Femur (tissue), 1 donor: ENCODE measurements at regions not wholly inside any gene's neighbourhood (a gene's known extent, or its start where the extent isn't known, plus 50 kb on each side); places are given as distances from the start of the nearest gene placed in this dataset.

ENCODE experiments used
- DNase-seq: peaks from one replicate; pipeline ENCODE4 v3.0.0-alpha.2; 2017

DNA sequence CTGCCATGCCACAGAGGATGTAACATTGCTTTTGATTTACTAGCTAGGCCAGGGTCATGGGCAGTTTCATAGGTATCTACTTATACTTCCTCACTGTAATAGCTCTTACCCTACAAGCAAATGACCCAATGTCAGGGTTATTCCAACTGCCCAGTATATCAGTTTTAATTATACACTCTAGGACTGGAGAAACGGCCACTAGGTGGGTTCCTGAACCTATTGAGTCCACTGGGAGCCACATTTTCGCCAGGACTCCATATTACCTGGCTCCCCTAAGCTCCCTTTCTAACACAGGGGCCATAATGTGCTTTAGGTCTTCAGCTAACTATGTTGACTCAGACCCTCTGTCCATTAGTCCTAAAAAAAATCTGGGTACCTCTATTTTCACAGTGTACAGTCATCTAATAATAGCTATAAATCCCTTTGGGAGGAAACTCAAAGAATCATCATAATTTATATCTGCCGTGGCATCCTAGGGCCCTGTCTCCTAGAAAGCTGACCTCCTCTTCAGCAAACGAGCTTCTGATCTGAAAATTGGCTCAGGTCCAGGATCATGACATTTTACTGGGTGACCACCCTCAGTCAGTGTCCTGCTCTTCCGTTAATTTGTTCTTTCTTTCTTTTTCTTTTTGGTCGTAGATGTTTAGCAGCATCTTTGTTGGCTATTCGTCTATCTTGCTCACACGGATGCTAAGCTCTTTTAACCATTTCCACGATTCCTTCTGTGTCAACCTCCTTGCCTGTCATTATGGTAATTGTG is 244.3 kb downstream of the FAM76B start:
- DNase-seq, result no peak

DNA sequence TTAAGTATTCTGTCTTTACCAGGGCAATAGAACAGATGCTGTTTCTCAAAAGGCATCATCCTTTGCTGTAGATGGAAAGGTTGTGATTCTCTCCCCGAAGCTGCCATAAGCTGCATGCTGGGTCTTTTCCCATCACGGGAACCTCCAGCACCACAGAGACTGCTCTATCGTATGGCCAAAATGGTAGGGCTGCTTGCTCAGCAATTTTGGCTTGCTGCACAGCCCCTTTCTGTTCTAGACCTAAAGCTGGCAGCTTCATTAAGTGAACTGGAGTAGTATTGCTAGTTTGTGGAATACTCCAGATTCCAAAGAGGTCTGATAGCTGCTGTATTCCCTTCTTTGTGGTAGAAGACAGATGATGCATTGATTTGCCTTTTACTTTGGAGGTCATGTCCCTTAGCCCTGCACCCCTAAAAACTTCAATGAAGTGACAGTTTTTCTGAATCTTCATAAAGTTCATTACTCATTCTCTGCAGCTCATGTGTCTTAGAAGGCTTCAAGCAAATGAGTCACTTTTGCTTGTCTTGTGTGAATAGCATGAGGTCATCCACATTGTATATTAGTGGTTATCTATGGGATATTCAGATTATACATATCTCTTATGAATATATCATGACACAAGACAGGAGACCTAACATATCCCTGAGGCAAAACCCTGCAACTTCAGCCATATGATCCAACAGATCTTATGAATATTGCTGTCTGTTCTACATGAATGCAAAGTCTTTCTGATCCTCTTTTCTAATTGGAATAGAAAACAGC is 245.3 kb downstream of the FAM76B start:
- DNase-seq, result no peak

DNA sequence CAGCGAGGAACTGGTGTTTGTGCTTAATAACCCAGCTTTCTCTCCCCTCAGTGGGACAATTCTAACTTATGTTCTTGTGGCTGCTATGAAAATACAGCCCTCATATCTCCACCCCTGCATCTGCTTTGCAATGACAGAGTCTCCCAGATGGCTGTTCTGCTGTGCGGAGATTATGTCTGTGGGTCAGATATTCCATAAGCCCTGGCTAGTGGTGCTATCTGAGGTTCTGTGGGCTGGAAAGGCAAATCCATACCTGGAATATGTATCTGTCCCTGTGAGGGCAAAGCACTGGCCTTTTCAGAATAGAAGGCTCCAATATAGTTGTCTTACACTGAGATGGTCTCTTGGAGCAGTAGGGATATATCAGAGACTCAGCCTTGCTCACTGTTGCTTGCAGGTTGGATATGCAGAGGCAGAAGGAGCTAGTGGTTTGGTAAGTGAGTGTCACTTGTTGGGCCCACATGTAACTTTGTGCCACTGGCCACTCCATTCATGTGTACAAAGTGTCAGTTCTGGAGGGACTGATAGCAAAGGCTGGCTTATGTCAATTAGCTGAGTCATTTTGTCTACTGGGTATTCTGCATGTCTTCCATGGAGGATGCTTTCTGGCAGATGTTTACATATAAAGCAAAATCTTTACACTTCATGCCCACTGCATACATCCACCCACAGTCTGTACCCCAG is 246.6 kb downstream of the FAM76B start:
- no peak for DNase-seq

DNA sequence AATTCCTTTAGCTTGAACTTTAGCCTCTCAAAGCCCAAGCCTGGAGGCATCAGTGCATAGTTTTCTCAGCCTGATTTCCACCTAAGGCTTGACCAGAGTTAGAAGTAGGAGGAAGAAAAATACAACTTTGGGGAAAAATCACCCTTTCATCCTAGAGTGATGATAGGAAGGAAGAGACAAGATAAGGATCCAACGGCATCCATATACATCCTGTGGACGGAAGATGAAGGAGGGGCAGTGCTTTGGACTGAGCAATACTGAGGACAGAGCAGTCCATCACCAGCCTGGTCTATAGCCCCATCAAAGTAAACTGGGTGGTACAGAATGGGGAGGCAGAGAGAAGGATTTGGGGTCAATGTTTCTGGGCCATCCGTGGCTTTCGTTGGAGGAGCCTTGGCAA is 247.9 kb downstream of the FAM76B start:
- no peak for DNase-seq

DNA sequence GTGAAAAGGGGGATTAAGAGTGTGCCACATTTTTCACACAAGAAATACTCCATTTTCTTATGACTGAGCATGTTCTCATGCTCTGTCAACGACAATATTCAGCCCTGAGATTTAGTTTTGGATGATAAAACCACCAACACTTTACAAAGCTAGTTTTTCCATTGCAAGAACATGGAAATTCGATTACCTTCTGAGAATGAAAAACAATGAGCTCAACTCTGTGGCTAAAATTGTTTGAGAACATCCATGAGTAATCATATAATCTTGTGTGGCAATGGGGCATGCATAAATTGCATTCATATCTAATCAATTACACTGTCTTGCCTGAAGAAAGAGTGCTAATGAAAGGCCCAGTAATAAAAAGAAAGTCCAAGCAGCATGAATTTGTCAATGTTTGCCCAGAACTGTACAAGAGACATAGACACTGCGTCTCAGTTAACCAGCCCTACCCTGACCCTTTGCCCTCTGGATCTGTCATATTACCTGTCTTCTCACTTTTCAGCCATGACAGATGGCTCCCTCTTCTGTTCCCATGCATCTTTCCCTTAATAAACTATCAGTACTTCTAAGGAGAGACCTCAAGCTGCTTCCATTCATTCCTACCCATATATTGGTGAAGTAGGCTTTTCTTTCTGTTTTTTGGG is 253.4 kb downstream of the FAM76B start:
- no peak for DNase-seq

DNA sequence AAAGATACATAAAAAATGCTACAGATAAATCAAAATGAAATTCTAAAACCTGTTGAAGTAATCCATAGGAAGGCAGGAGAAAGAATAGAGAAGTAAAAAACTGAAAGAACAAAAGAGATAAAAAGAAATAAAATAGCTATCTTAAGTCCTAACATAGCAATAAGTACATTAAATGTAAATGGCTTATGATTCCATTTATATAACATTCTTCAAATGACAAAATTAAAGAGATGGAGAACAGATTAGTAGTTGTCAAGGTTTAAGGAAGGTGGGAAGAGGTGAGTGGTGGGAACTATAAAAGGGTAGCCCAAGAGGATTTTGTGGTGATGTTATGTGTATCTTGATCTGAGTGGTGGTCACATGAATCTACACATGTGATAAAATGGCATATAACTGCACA is 254.8 kb downstream of the FAM76B start:
- DNase-seq, result no peak

DNA sequence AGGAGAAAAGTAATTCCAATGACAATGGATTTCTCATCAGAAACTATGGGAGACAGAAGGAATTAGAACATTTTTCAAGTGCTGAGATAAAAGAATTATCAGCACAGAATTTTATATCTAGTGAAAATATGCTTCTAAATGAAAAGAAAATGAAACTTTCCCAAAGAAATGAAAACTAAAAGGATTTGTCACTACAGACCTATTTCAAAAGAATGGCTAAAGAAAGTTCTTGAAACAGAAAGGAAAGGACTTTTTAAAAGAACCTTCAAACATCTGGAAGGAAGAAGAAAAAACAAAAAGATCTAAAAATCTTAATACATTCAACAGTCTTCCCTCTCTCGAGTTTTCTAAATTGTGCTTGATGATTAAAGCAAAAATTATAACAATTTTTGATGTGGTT is 255.4 kb downstream of the FAM76B start:
- no peak for DNase-seq

DNA sequence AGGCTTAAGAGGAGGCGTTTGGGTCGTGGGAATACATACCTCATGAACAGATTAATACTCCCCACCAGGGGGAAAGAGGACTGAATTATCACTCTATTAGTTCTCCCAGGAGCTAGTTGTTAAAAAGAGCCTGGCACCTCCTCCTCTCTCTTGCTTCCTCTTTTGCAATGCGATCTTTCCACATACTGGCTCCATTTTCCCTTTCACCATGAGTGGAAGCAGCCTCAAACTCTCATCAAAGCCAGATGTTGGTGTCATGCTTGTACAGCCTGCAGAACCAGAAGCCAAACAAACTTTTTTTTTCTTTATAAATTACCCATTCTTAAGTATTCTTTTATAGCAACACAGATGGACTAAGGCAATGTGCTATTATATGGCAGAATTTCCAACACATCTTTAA is 258.5 kb downstream of the FAM76B start:
- no peak for DNase-seq

DNA sequence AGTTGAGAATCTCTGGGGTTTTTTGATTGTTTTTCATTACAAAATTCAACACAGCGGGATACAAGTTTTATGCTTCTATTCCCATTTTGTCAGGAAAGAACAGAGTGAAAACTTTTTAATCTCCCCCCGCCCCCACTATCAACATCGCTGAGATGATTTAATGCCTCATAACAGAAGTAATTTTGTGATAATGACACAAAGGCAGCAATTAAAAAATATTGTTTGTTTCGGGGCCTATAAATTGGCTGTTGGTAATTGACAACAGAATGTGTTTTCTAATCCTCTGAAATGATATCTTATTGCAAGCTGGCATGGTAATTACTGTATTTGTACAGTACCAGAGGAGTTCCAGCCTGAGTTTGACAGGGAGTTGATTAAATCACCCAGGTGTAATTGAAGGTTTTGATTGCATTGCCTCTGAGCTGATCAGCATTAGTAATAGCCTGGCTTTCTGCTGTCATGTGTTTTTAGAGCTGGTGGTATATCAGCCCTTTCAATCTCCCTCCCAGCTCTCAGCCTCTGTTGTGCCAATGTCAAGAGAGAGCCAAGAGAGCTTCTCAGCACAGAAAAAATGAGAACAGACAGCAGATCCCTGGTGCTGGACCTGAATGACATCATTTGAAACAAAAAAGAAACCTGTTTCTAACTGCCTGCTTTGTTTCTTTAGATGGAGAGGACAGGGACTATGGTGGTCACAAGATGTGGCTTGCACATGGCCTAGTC is 265.1 kb downstream of the FAM76B start:
- DNase-seq, result no peak

DNA sequence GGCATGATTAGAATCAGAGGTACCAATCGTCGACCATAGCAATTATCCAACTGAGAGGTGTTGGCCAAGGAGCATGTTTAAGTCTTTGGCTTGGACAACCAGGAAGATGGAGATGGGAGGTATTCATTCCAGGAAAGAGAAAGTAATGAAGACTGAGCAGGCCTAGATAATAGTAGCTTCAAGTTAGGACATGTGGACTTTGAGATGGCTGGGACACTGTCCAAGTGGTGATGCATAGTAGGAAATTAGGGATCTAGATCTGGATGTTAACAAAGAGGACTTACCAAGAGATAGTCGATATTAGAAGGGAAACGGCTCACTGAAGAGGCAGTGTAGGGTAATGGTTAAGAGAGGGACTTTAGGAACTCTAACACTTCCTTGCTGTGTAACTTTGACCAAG is 266.7 kb downstream of the FAM76B start:
- DNase-seq, result no peak

DNA sequence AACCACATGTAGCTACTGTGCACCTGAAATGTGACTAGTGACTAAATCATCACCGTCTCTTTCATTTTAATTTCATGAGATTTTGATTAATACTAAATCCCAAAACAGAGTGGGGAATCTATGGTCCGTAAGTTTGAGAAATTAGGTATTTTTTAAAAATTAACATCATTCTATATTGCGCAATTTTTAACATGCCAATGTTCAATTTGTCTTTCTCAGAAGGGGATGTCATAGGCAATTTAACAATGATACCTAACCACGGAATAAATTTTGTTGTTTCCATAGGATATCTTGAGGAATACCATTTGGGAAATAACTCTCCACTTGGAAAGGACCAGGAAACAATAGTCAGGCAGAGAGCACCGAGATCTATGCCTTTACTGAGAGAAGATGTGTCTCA is 267.7 kb downstream of the FAM76B start:
- no peak for DNase-seq

DNA sequence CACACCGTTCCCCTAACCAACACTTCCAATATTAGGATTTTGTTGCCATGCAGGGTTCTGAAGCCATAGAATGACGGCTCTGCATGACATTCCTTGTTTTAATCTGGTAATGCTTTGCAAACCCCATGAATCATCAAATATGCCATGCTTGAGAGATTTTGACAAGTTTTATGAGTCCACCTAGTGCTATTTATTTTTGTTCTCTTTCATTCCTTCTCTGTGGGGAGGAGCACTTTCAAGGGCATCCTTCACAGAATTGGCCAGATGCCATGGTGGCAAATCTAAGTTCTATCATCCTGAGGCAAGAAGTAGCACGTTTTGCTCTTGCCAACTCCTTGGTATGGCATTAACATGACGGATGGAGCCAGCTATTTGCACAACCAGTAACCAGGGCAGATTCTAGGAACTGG is 268.4 kb downstream of the FAM76B start:
- no peak for DNase-seq

DNA sequence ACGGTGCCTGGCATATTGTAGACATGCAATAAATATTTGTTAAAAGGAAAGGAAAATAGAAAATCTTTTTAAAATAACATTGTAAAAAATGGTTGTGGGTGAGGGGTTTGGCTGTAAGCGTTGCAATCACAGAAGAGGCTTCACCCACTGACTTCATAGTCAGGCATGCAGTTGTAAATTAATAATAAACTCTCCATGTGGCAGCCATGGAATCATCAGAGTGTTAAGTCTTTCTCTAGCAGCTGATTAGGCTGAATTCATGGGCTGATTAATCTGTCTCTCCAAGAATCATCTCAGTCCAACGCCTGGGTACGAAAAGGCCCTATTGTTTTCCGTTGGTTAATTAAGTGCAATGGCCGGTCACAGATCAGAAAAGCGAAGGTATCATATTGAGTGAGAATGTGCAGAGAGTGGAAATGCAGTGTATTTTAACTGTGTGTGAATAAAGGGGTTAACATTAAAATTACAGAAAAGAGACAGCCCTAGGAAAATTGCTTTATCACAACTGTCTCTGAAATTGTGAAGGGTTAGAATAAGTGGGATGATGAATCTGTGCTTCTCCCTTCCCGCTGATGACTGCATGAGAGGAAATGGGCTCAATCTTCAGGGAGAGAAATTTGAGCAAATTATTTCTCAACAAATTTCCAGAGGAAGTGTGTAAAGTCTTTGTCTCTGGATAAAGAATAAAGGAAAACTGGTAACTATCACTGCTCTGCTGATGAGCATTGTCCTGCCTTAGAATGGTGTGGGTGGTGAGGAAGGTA is 269.0 kb downstream of the FAM76B start:
- no peak for DNase-seq

DNA sequence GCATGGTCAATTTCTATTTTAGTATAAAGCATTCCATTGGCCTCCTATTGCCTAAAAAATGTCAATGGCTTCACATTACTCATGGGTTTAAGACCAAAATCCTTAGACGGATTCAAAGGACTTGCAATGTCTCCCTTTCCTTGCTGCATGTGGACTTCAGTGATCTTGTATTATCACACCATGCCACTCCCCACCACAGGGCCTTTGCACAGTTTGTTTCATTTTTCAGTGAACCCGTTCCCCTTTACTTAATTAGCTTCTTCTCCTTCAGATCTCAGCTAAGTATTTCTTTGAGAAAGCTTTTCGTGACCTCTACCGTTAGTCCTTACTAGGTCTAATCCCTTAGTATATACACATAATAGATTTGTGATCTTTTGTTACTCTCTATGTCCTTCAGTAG is 269.7 kb downstream of the FAM76B start:
- no peak for DNase-seq

DNA sequence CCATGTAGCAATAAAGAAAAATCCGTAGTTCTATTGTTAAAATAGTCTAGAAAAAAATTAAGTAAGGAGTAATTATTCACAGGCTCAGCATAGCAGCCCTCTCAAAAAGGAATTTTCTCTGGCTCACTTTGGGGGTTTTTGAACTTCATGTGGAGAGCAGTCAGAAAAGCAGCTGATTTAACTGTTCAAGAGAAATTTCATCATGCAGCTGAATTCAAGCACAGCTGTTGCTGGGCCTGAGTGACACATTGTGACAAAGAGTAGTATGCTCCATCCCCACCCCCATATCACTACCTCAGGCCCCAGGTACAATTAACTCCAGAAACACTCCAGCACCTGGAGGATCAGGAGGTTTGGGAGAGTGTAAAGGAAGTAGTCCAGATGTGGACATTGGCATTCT is 272.1 kb downstream of the FAM76B start:
- DNase-seq, result no peak

DNA sequence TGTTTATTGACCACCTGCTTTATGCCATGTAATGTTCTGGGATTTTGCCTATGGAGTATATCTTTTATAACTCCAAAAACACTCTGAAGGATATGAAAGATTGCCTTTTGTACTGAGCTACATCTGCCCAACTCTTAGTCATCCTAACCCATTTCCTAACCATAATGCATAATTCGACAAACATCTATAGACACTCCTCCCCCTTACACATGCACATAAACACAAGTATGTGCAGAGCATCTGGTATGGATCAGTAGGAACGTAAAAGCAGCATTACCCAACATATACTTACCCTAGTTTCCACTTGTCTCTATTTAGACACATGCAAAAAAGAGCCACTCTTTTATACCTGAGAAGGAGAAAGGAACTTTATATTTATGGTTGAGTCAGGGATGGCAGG is 272.8 kb downstream of the FAM76B start:
- DNase-seq, result no peak

DNA sequence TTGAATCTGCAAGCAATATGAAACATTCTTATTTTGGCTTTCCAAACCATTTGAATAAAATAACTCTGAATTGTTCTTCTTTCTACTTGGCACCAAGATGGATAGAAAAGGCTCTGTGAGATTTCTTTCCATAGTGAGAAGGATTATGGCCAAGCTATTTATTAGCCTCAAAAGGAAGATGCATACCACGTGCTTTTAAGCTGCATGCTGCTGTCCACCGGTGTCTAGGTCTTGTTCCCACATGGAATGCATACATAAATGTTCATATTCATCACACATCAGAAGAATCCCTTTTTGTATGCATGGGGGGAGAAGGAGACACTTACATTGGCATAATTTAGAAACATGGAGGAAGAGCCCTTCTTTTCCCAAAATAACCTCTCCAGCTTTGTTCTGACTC is 273.4 kb downstream of the FAM76B start:
- no peak for DNase-seq

DNA sequence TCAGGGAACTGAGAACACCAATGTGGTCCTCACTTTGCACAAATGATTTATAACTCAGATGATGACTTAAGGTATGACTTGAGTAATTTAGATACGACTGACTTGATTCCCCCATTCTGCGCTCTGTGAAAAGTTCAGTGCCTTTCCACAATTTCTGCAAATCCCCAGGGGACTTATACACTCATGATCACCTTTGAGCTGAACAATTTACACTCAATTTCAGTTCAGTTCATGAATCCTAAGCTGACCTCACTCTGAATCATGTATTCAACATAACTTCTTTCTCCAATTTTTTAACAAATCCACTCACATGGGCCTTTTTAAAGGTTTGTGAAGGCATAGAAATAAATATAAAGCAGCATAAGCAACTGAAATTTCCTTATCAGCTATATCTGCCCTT is 274.2 kb downstream of the FAM76B start:
- DNase-seq, result no peak

DNA sequence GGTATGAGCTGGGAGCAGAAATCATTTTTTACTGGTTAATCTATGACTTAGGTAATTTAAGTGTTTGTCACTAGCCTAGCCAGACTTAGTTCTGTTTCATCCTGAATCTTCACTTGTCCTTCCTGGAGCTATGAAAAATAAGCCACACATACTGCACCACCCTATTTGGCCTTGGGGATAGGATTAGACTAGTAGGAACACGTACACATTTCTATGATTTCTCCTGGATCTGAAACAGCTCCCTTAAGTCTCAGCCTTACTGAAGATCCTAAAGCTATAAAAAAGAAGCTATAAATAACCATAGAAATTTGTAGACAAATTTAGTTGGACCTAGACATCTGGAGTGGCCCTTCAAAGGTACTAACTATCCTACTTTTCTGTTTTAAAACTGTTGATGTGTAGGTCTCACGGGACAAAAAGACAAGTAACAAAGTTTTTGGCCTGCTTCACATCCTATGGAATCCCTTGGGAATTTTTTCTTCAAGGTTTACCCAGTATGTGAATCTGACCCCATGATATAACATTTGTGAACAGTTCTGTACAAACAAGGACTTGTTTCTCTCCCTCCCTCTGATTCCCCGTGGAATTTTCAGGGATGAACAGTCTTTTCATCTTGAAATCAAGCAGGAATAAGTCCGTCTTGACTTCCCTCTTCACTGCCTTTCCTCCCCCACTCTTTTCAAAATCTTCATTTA is 275.0 kb downstream of the FAM76B start:
- no peak for DNase-seq

DNA sequence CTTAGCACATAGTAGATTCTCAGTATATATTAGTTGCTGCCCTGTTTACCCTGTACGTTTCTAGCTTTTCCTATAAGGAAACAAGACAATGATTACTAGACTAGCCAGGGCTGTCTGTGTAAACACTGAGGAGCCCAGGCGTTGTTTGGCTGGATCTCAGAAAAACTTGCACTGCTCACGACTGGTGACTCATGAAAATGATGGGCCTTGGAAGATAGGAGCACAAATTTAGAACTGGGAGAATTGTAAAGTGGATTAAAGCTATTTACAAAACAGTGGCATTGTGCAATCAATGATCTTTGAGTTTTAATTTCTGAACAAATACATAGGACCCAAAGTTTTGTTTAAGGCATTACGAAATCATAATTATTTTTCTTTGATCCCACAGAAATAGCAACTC is 276.9 kb downstream of the FAM76B start:
- peak; percentile 74 for DNase-seq

DNA sequence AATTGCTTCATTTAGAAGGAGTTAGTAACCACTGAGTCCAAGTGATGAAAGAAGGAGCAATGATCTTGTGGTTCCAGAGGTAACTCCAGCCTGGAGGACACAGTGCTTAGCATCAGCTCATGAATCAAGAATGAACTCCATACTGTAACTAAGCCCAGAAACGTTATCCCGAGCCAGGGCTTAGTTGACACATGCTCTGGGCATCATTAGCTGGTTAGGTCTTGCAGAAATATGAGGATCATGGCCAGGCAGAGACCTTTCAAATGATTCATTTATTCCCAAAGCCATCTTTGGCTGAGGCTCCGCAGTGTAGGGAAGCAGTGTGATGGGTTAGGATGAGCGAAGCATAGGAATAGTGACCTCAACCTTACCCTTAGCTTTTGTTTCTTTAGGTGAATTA is 277.4 kb downstream of the FAM76B start:
- peak; percentile 42 for DNase-seq
